Stimulated activated CD8-positive, alpha-beta memory T cell treated with anti-CD3 and anti-CD28 coated beads, Interleukin-2, amount 100 ng/mL, for 48 hours (primary cell): ENCODE measurements at regions not wholly inside any gene's neighbourhood (a gene's known extent, or its start where the extent isn't known, plus 50 kb on each side); places are given as distances from the start of the nearest gene placed in this dataset.

ENCODE experiments used
- DNase-seq, 2 donors: peaks; one replicate each; pipeline ENCODE4 v3.0.0-alpha.2; 2020; ENCODE audit warnings: low read depth in 2 of 2

- no peak for DNase-seq
Measured at GRCh38 chr2:188132385-188132784, 159.3 kb upstream of the GULP1 start.

GRCh38 chr2:188134241-188134640 lies 157.4 kb upstream of the GULP1 start:
- DNase-seq: no peak

GRCh38 chr2:188138313-188138712 lies 153.4 kb upstream of the GULP1 start:
- no peak for DNase-seq

GRCh38 chr2:188142088-188142487 lies 149.6 kb upstream of the GULP1 start:
- DNase-seq: no peak

GRCh38 chr2:188142636-188143295 lies 148.9 kb upstream of the GULP1 start:
- DNase-seq: no peak

GRCh38 chr2:188145885-188146284 lies 145.8 kb upstream of the GULP1 start:
- no peak for DNase-seq

GRCh38 chr2:188146888-188147287 lies 144.8 kb upstream of the GULP1 start:
- DNase-seq: no peak

GRCh38 chr2:188151670-188152069 lies 140.0 kb upstream of the GULP1 start:
- no peak for DNase-seq

- DNase-seq: no peak
Measured at GRCh38 chr2:188158337-188159100, 133.2 kb upstream of the GULP1 start.

GRCh38 chr2:188159484-188159883 lies 132.2 kb upstream of the GULP1 start:
- no peak for DNase-seq

- no peak for DNase-seq
Measured at GRCh38 chr2:188170356-188170755, 121.3 kb upstream of the GULP1 start.

GRCh38 chr2:188176620-188177019 lies 115.1 kb upstream of the GULP1 start:
- DNase-seq: no peak

GRCh38 chr2:188181067-188181838 lies 110.4 kb upstream of the GULP1 start:
- DNase-seq: no peak

GRCh38 chr2:188181884-188182283 lies 109.8 kb upstream of the GULP1 start:
- DNase-seq: no peak

GRCh38 chr2:188187726-188188125 lies 103.9 kb upstream of the GULP1 start:
- DNase-seq: no peak

GRCh38 chr2:188189356-188189755 lies 102.3 kb upstream of the GULP1 start:
- DNase-seq: no peak

GRCh38 chr2:188193230-188193629 lies 98.4 kb upstream of the GULP1 start:
- DNase-seq: no peak

GRCh38 chr2:188196343-188197008 lies 95.2 kb upstream of the GULP1 start:
- DNase-seq: no peak

- DNase-seq: no peak
Measured at GRCh38 chr2:188199716-188200128, 92.0 kb upstream of the GULP1 start.

GRCh38 chr2:188201639-188202038 lies 90.0 kb upstream of the GULP1 start:
- no peak for DNase-seq

- DNase-seq: no peak
Measured at GRCh38 chr2:188202777-188203176, 88.9 kb upstream of the GULP1 start.

- no peak for DNase-seq
Measured at GRCh38 chr2:188203776-188204175, 87.9 kb upstream of the GULP1 start.
